Hepatocyte (in vitro differentiated cells): ENCODE measurements at regions not wholly inside any gene's neighbourhood (a gene's known extent, or its start where the extent isn't known, plus 50 kb on each side); places are given as distances from the start of the nearest gene placed in this dataset.

Source experiments
- DNase-seq: peaks from one replicate; pipeline ENCODE4 v3.0.0-alpha.2; 2016; ENCODE audit warnings: low spot score
- H2AFZ ChIP-seq: fragments of 200-600 bp; sonication (generic); 2 replicates; pipeline ENCODE4 v1.6.0; 2016; ENCODE audit warnings: antibody characterized with exemption, mild to moderate bottlenecking
- H3K27ac ChIP-seq: fragments of 200-600 bp; sonication (generic); 2 replicates; pipeline ENCODE4 v1.5.1; 2016; ENCODE audit warnings: mild to moderate bottlenecking
- H3K27me3 ChIP-seq: fragments of 200-600 bp; sonication (generic); 2 replicates; pipeline ENCODE4 v1.6.1; 2016
- H3K36me3 ChIP-seq: fragments of 200-600 bp; sonication (generic); replicated peaks from 2 replicates; pipeline ENCODE4 v1.5.1; 2016; ENCODE audit warnings: low read depth; ENCODE audit not compliant: insufficient read depth
- H3K4me1 ChIP-seq: fragments of 200-600 bp; sonication (generic); 2 replicates; pipeline ENCODE4 v1.5.1; 2016; ENCODE audit warnings: mild to moderate bottlenecking, moderate library complexity; ENCODE audit not compliant: insufficient read depth
- H3K4me2 ChIP-seq: fragments of 200-600 bp; sonication (generic); 2 replicates; pipeline ENCODE4 v1.6.0; 2016
- H3K4me3 ChIP-seq: fragments of 200-600 bp; sonication (generic); 2 replicates; pipeline ENCODE4 v1.5.1; 2016; ENCODE audit warnings: mild to moderate bottlenecking
- H3K79me2 ChIP-seq: fragments of 200-600 bp; sonication (generic); 2 replicates; pipeline ENCODE4 v1.6.0; 2017; ENCODE audit warnings: mild to moderate bottlenecking
- H3K9me2 ChIP-seq: fragments of 200-600 bp; sonication (generic); replicated peaks from 2 replicates; pipeline ENCODE4 v1.6.0; 2017; ENCODE audit warnings: mild to moderate bottlenecking; ENCODE audit not compliant: insufficient read depth
- H3K9me3 ChIP-seq: fragments of 200-600 bp; sonication (generic); 2 replicates; pipeline ENCODE4 v1.5.1; 2016; ENCODE audit warnings: low read depth, mild to moderate bottlenecking
- H4K20me1 ChIP-seq: fragments of 200-600 bp; sonication (generic); 2 replicates; pipeline ENCODE4 v1.6.0; 2016; ENCODE audit warnings: mild to moderate bottlenecking; ENCODE audit not compliant: insufficient read depth, poor library complexity, severe bottlenecking
- CTCF ChIP-seq: fragments of 200-600 bp; sonication (generic); IDR thresholded peaks from 2 replicates; pipeline ENCODE4 v1.5.1; 2016; ENCODE audit warnings: antibody characterized with exemption, mild to moderate bottlenecking; ENCODE audit not compliant: poor library complexity
- EZH2 ChIP-seq: fragments of 200-600 bp; sonication (generic); IDR thresholded peaks from 2 replicates; pipeline ENCODE4 v1.6.1; 2016; ENCODE audit warnings: antibody characterized with exemption, mild to moderate bottlenecking, borderline replicate concordance
- EZH2phosphoT487 ChIP-seq: fragments of 200-600 bp; sonication (generic); IDR thresholded peaks from one replicate; pipeline ENCODE4 v1.6.1; 2018; ENCODE audit warnings: antibody characterized with exemption, mild to moderate bottlenecking, low read depth, moderate library complexity; ENCODE audit not compliant: unreplicated experiment, severe bottlenecking
- WGBS: methylation state at CpG from one replicate; pipeline ENCODE4 v1.1.6; 2016; ENCODE audit warnings: low lambda C conversion rate; ENCODE audit errors: missing lambda C conversion rate; 5-methylcytosine and 5-hydroxymethylcytosine counted together

- 94% methylated on average over 15 of the region's 15 CpGs for WGBS
- DNase-seq, result no peak
- Histone ChIP-seq H3K4me1 (peaks cover 7% of the 10 kb centered on the region), H3K9me2 (no peaks in the 10 kb centered on the region), H3K4me2 (no peak overlapping the region), H3K27ac (no peak overlapping the region), H3K27me3 (no peaks in the 10 kb centered on the region), H4K20me1 (no peaks in the 10 kb centered on the region), H2AFZ (no peak overlapping the region), H3K36me3 (no peaks in the 10 kb centered on the region), H3K9me3 (no peaks in the 10 kb centered on the region), H3K4me3 (no peak overlapping the region), H3K79me2 (no peaks in the 10 kb centered on the region)
- TF ChIP-seq CTCF, result no peak
- no peak for TF ChIP-seq EZH2
- no peak for TF ChIP-seq EZH2phosphoT487
Measured at GRCh38 chr3:76940181-76940770, 99.6 kb upstream of the ROBO2 start.

GRCh38 chr3:76941376-76941775 lies 98.5 kb upstream of the ROBO2 start:
- no peak for DNase-seq
- Histone ChIP-seq H3K4me3 (no peak overlapping the region), H3K4me2 (no peak overlapping the region), H3K36me3 (no peaks in the 10 kb centered on the region), H3K4me1 (peaks cover 7% of the 10 kb centered on the region), H3K9me2 (no peaks in the 10 kb centered on the region), H3K27me3 (no peaks in the 10 kb centered on the region), H3K27ac (no peak overlapping the region), H3K9me3 (no peaks in the 10 kb centered on the region), H2AFZ (no peak overlapping the region), H4K20me1 (no peaks in the 10 kb centered on the region), H3K79me2 (no peaks in the 10 kb centered on the region)
- WGBS, result 92% methylated on average over 4 of the region's 4 CpGs
- TF ChIP-seq EZH2 (no peak), CTCF (no peak), EZH2phosphoT487 (no peak)

- no peaks in the 10 kb centered on the region for H3K79me2 ChIP-seq
- no peaks in the 10 kb centered on the region for H3K9me3 ChIP-seq
- peak overlapping the region; percentile 6 for H3K4me2 ChIP-seq
- WGBS, result 32% methylated on average over 2 of the region's 2 CpGs
- peak; percentile 13 for DNase-seq
- H3K9me2 ChIP-seq, result no peaks in the 10 kb centered on the region
- no peak overlapping the region for H2AFZ ChIP-seq
- no peaks in the 10 kb centered on the region for H4K20me1 ChIP-seq
- no peaks in the 10 kb centered on the region for H3K36me3 ChIP-seq
- H3K4me1 ChIP-seq, result peaks cover 7% of the 10 kb centered on the region
- no peak overlapping the region for H3K4me3 ChIP-seq
- no peaks in the 10 kb centered on the region for H3K27me3 ChIP-seq
- H3K27ac ChIP-seq, result peak overlapping the region; percentile 26
- no peak for TF ChIP-seq EZH2phosphoT487
- TF ChIP-seq CTCF, result no peak
- TF ChIP-seq EZH2, result no peak
Measured at GRCh38 chr3:76942101-76942500, 97.8 kb upstream of the ROBO2 start.

- no peaks in the 10 kb centered on the region for H3K36me3 ChIP-seq
- H3K4me2 ChIP-seq, result peak overlapping the region; percentile 25
- H3K9me3 ChIP-seq, result no peaks in the 10 kb centered on the region
- no peaks in the 10 kb centered on the region for H3K9me2 ChIP-seq
- TF ChIP-seq EZH2 (no peak), EZH2phosphoT487 (no peak), CTCF (no peak)
- H4K20me1 ChIP-seq, result no peaks in the 10 kb centered on the region
- peaks cover 7% of the 10 kb centered on the region for H3K4me1 ChIP-seq
- no peak overlapping the region for H3K4me3 ChIP-seq
- peak; percentile 58 for DNase-seq
- H2AFZ ChIP-seq, result no peak overlapping the region
- peak overlapping the region; percentile 66 for H3K27ac ChIP-seq
- no peaks in the 10 kb centered on the region for H3K27me3 ChIP-seq
- H3K79me2 ChIP-seq, result no peaks in the 10 kb centered on the region
- WGBS, result 48% methylated on average over 3 of the region's 3 CpGs
Measured at GRCh38 chr3:76943058-76943457, 96.8 kb upstream of the ROBO2 start.
